HG02678 (cell line): ENCODE measurements at regions not wholly inside any gene's neighbourhood (a gene's known extent, or its start where the extent isn't known, plus 50 kb on each side); places are given as distances from the start of the nearest gene placed in this dataset.
A peak's percentile ranks its signal among the peaks of the same experiment; 100 is the strongest.

ENCODE experiments used
- ATAC-seq: cut with Tn5 transposase; IDR thresholded peaks from one replicate; pipeline ENCODE4 v1.9.1; 2021; ENCODE audit warnings: mild to moderate bottlenecking, moderate library complexity; ENCODE audit not compliant: unreplicated experiment

GRCh38 chr11:128053981-128054931 lies 533.1 kb downstream of the ETS1 start:
- peak; percentile 73 for ATAC-seq

- ATAC-seq: no peak
Measured at GRCh38 chr11:128052912-128053641, 534.3 kb downstream of the ETS1 start.

DNA sequence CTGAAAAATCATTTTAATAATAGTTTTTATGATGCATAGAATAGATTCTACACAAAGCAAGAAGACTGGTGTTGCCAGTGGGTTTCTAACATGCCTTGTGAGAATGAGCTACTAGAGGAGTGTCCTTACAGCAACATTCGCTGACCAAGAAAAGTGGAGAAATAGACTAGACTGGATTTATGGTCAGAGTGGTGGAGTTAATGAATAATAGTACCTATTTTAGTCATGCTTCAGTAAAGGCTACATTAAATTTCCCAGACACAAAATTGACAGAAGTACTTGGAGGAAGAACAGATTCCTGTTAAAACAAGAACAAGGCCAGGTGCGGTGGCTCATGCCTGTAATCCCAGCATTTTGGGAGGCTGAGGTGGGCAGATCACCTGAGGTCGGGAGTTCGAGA lies 539.2 kb downstream of the ETS1 start:
- no peak for ATAC-seq

GRCh38 chr11:128047026-128047425 lies 540.3 kb downstream of the ETS1 start:
- ATAC-seq: no peak

- no peak for ATAC-seq
Measured at GRCh38 chr11:128046213-128046612, 541.1 kb downstream of the ETS1 start.

- ATAC-seq: no peak
Measured at GRCh38 chr11:128045094-128045725, 542.1 kb downstream of the ETS1 start.

GRCh38 chr11:128042290-128042751 lies 545.0 kb downstream of the ETS1 start:
- no peak for ATAC-seq

DNA sequence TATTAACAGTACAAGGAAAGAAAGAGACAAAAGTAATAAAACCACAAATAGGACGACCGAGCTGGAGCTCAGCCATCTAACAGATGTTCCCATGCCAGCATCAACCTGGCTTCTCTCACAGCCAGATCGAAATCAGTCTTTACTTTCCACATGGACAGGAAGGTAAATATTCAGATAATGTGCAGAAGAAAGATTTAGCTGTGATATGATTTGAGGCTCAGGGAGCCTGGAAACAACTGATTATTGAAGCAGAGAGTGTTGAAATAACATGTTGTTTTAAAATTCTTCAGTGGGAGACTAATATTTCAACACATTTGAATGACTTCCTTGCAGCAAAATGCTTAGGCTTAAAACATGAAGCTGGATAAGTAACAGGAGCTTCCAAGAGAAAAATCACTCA lies 546.8 kb downstream of the ETS1 start:
- ATAC-seq: no peak

DNA sequence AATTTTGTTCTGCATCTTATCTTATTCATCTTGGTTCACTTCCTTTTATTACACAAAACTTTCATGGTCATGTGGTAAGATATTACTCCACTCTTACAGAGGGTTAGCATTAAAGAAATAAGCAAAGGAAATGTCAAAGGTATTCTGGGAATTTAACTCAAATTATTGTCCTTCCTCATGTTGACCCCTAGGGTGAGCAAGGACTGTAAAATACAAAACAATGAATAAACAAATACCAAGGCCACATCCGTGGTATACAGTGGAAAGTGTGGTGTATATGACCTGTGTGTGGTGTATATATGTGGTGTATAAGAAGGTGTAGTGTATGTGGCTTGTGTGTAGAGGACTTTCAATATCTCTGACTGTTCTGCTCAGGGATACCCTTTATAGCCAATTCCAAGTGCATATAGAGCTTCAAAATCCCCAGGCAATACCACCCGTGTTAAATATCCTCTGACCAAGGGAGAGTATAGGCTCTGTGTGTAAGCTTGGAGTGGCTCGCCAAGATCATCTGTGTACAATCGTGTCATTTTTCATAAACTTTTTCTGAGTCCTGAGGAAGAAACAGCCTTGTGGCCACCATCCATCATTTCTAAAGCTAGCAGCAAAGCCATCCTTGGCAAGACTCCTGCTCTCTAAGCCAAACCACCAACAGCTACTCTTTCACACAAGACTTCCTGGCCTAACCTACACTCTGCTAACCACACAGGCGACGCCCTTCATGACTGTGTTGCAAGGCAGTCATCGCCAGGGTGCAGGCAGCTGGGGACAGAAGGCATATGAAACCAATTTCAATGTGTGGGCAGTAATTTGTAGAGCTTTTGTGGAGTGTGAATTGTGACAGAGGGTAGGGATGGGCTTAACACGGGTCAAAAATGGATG lies 548.0 kb downstream of the ETS1 start:
- peak; percentile 92 for ATAC-seq

DNA sequence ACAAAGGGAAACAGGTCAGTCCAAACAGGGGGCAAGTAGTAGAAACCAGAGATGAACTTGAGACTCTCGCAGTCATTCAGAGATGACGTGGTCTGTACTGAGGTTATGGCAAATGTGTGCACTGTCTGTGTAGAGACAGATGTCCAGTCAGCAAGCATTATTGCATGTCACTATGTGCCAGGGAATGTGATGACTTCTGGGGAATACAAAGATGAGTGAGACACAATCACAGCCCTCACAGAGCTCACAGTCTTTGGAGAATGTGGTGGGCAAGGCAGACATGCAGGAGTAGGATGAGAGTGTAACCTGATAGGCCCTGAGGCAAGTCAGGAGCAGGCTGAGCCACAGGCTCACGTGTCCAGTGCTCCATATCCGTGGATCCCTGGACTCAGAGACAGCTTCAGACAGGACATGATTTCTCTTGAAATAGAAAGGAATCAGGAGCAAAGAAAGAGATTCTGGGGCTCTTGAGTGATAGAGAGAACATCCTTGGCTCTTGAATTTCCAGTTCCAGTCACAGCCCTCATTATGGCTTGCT lies 550.7 kb downstream of the ETS1 start:
- ATAC-seq: no peak

DNA sequence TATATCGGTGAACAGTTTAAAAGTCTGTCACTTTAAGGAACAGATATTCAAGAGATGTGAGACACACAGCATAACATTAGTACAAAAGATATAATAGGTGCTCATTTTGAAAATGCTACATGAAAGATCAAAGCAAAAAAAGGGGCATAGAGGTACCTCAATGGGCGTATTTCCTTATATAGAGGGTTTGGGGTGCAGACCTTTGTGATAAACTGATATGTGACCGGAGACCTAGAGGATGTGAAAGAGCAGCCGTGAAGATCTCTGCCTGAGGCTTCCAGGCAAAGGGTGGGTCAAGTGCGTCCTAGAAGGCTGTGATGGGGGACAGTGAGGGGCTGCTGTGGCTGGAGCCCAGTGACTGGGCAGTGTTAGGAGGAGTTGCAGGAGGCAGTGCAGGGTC lies 551.4 kb downstream of the ETS1 start:
- no peak for ATAC-seq

GRCh38 chr11:128031538-128032134 lies 555.7 kb downstream of the ETS1 start:
- peak; percentile 87 for ATAC-seq

DNA sequence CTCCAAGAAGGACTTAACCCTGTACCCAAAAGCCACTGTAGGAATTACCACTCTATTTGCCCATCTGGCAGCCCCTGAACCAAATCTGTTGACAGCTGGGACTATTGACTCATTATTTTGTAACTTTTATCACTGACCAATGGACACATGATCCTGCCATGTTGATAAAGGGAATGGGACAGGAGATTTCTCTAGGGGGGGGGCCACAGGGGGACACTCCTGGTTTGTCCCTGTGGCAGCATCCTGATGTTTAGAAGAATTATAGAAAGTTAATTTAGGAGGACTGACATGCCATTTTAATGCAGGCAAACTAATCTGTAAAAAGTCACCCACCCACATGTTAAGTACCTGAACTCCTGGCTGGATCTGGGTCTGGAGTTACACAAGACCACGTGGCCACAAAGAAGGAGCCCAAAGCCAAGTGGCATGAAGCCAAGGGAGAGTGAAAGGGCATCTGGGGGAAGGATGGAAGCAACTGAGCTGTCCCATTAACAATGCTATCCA lies 558.1 kb downstream of the ETS1 start:
- ATAC-seq: no peak

DNA sequence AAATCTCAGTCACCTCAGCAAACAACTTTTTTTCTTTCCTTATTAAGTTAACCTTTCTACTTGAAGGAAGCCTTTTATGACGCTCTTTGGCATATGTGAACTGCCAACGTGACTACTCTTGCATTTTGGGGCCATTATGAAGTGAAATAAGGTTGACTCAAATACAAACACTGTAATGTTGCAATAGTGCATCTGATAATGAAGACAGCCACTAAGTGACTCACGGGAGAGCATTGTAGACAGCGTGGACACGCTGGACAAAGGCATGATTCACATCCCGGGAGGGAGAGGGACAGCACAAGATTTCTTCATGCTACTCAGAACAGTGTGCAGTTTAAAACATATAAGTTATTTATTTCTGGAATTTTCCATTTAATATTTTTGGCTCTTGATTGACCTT lies 560.8 kb downstream of the ETS1 start:
- no peak for ATAC-seq

DNA sequence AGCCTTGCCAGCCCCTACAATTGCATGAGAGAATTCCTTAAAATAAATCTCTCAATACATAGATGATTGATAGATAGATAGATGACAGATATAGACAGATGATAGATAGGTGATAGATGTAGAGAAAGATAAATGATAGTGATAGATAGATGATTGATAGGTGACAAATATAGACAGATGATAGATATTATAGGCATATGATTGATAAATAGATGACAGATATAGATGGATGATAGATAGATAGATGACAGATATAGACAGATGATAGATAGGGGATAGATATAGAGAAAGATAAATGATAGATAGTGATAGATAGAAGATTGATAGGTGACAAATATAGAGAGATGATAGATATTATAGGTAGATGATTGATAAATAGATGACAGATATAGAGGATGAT lies 564.6 kb downstream of the ETS1 start:
- no peak for ATAC-seq

- ATAC-seq: no peak
Measured at GRCh38 chr11:128022007-128022368, 565.4 kb downstream of the ETS1 start.

- no peak for ATAC-seq
Measured at GRCh38 chr11:128021349-128022006, 565.9 kb downstream of the ETS1 start.

DNA sequence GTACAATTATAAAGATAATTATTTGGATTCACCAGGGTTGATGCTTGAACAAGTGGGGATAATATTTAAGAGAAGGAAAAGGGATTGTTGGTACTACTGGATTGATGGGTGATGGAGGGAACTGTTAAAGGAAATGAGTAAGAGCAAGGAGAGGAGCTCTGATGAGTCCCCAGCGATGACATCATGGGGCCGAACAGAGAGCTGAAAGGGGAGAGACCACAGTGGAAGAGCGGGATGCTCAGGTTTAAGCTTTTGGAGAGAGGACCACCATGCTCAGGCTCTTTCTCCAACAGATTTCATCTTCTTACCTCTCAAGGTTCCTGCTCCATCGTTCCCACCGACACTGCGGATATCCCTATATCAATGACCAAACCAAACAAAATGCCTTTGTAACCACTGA lies 568.7 kb downstream of the ETS1 start:
- ATAC-seq: no peak

GRCh38 chr11:128005562-128005961 lies 581.8 kb downstream of the ETS1 start:
- no peak for ATAC-seq
